ENCODE measurements at regions not wholly inside any gene's neighbourhood (a gene's known extent, or its start where the extent isn't known, plus 50 kb on each side); places are given as distances from the start of the nearest gene placed in this dataset.

- Mint-ChIP-seq H3K4me3 (no peak overlapping the region), H3K9me3 (no peaks in the 10 kb centered on the region), H3K27ac (no peak overlapping the region), H3K4me1 (ENCODE audit: low read depth) (no peaks in the 10 kb centered on the region), H3K36me3 (ENCODE audit: low read depth) (no peaks in the 10 kb centered on the region), H3K27me3 (no peaks in the 10 kb centered on the region)
- CTCF ChIA-PET: no interaction called here
- DNase-seq (no peak), ATAC-seq (no peak)
- TF ChIP-seq, protein P1, sequence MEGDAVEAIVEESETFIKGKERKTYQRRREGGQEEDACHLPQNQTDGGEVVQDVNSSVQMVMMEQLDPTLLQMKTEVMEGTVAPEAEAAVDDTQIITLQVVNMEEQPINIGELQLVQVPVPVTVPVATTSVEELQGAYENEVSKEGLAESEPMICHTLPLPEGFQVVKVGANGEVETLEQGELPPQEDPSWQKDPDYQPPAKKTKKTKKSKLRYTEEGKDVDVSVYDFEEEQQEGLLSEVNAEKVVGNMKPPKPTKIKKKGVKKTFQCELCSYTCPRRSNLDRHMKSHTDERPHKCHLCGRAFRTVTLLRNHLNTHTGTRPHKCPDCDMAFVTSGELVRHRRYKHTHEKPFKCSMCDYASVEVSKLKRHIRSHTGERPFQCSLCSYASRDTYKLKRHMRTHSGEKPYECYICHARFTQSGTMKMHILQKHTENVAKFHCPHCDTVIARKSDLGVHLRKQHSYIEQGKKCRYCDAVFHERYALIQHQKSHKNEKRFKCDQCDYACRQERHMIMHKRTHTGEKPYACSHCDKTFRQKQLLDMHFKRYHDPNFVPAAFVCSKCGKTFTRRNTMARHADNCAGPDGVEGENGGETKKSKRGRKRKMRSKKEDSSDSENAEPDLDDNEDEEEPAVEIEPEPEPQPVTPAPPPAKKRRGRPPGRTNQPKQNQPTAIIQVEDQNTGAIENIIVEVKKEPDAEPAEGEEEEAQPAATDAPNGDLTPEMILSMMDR (IDR thresholded peaks at IDR 0.05): no peak
- intact Hi-C loops (cut with micrococcal nuclease): no loop called here
- POLR2A ChIA-PET: no interaction called here
Observed at GRCh38 chr11:80024119-80024518, 583.3 kb upstream of the TENM4 start.

GRCh38 chr11:80023386-80023785, 582.6 kb upstream of the TENM4 start:
- no peak for ATAC-seq
- intact Hi-C loops (cut with micrococcal nuclease): no loop called here
- H3K4me3 Mint-ChIP-seq: no peak overlapping the region
- H3K9me3 Mint-ChIP-seq: no peaks in the 10 kb centered on the region
- no peak overlapping the region for H3K27ac Mint-ChIP-seq
- no peaks in the 10 kb centered on the region for H3K36me3 Mint-ChIP-seq (ENCODE audit: low read depth)
- TF ChIP-seq, protein P1 (IDR thresholded peaks at IDR 0.05): no peak
- no peaks in the 10 kb centered on the region for H3K27me3 Mint-ChIP-seq
- no peaks in the 10 kb centered on the region for H3K4me1 Mint-ChIP-seq (ENCODE audit: low read depth)
- POLR2A ChIA-PET: no interaction called here
- no peak for DNase-seq
- CTCF ChIA-PET: no interaction called here

- DNase-seq: no peak
- POLR2A ChIA-PET: no interaction called here
- intact Hi-C loops (cut with micrococcal nuclease): no loop called here
- no peak overlapping the region for H3K4me3 Mint-ChIP-seq
- peaks cover 7% of the 10 kb centered on the region for H3K9me3 Mint-ChIP-seq
- no peak for ATAC-seq
- CTCF ChIA-PET: no interaction called here
- no peaks in the 10 kb centered on the region for H3K36me3 Mint-ChIP-seq (ENCODE audit: low read depth)
- H3K27me3 Mint-ChIP-seq: no peaks in the 10 kb centered on the region
- H3K27ac Mint-ChIP-seq: no peak overlapping the region
- H3K4me1 Mint-ChIP-seq (ENCODE audit: low read depth): no peaks in the 10 kb centered on the region
- TF ChIP-seq, protein P1 (IDR thresholded peaks at IDR 0.05): no peak
Observed at GRCh38 chr11:80010536-80010935, 569.7 kb upstream of the TENM4 start.

DNA sequence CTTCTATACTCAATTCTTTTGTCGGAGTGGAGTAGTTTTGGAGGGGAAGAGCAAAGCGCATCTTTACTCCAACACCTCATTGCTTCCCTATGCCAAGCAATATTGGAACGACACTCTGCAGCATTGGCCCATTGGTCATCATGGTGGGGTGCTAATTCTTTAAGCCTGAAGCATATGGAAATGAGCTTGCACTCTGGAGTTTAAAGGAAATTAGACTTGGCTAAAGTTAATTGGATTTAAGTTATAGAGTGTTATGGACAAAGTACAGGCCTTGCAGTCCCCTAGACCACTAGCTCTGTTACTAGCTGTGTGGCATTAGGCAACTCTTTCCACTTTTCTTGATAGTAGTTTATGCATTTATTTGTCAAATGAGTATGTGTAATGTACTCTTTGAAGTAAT, 568.3 kb upstream of the TENM4 start:
- no peaks in the 10 kb centered on the region for H3K27me3 Mint-ChIP-seq
- ATAC-seq (no peak), DNase-seq (no peak)
- H3K27ac Mint-ChIP-seq: no peak overlapping the region
- no peaks in the 10 kb centered on the region for H3K4me1 Mint-ChIP-seq (ENCODE audit: low read depth)
- H3K4me3 Mint-ChIP-seq: no peak overlapping the region
- peaks cover 6% of the 10 kb centered on the region for H3K9me3 Mint-ChIP-seq
- ChIA-PET CTCF (no interaction called here), POLR2A (no interaction called here)
- H3K36me3 Mint-ChIP-seq (ENCODE audit: low read depth): no peaks in the 10 kb centered on the region
- intact Hi-C loops (cut with micrococcal nuclease): no loop called here
- TF ChIP-seq, protein P1 (IDR thresholded peaks at IDR 0.05): no peak

GRCh38 chr11:80007616-80008015, 566.8 kb upstream of the TENM4 start:
- TF ChIP-seq, protein P1 (IDR thresholded peaks at IDR 0.05): no peak
- intact Hi-C loops (cut with micrococcal nuclease): no loop called here
- ATAC-seq (no peak), DNase-seq (no peak)
- Mint-ChIP-seq H3K36me3 (ENCODE audit: low read depth) (no peaks in the 10 kb centered on the region), H3K27ac (no peak overlapping the region), H3K4me1 (ENCODE audit: low read depth) (no peaks in the 10 kb centered on the region), H3K27me3 (no peaks in the 10 kb centered on the region), H3K4me3 (no peak overlapping the region), H3K9me3 (peaks cover 4% of the 10 kb centered on the region)
- ChIA-PET CTCF (no interaction called here), POLR2A (no interaction called here)
